GM04504 (cell line): ENCODE measurements at regions not wholly inside any gene's neighbourhood (a gene's known extent, or its start where the extent isn't known, plus 50 kb on each side); places are given as distances from the start of the nearest gene placed in this dataset.

Experiments used
- DNase-seq: peaks from one replicate; pipeline ENCODE4 v3.0.0-alpha.2; 2012; ENCODE audit warnings: low read depth

DNA sequence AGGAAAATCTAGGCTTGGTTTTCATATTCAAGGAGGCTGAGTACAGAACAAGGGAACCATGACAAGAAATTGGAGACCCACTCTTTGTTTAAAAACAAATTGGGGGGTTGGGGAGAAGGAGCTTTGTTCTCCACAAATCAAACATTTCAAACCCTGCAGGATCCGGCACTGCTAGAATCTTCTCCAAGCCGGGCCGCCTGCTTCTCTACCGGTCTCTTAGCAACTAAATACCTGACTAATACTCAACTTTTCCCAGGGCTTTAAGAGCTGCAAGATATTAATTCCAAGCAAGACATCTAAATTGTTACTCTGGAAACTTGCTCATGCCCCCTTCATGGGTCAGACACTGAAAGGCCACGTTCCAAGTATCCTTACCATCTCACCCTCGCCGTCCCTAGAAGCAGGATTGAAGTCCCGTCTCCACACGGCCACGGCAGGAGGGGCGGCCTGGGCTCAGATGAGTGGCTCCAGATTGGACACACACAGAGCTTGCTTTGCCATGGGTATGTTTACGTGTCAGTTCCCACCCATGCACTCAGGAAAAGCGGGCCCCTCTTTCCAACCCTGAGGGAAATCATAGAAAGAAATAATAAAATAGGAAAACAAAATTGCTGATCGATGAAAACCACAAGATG, 126.4 kb upstream of the CDH4 start:
- no peak for DNase-seq

DNA sequence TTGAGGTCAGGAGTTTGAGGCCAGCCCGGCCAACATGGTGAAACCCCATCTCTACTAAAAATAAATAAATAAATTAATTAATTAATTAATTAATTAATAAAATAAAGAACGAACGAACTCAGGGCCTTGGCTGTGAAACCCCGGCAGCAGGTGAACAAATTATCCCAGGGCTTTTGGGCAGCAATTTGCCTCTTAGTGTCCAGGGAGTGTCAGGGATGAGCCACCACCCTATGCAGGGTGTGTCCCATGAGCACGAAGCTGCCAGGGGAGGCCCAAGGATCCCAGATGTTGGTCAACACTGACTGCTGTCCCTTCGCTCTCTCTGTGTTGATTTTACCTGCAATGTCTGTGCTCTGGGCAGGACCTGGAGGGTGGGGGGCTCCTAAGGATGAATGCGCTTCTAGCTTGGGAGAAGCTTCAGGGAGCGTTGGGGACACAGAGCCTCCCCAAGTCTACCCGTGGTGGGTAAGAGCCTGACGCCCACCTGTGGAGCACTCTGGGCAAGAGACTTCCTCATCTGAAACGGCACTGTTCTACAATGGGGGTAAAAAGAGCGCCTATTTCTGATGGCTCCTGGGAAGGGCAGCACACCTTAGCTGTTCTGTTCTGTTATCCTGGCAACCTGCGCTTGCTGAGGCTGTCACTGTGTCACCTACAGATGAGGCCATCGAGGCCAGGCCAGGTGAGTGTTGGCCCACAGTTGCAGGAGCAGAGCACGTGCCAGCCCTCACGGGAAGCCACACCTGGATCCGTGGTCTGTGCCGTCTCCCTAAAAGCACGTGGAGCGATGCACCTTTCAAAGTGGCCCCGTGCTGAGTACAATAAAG, 125.5 kb upstream of the CDH4 start:
- no peak for DNase-seq

DNA sequence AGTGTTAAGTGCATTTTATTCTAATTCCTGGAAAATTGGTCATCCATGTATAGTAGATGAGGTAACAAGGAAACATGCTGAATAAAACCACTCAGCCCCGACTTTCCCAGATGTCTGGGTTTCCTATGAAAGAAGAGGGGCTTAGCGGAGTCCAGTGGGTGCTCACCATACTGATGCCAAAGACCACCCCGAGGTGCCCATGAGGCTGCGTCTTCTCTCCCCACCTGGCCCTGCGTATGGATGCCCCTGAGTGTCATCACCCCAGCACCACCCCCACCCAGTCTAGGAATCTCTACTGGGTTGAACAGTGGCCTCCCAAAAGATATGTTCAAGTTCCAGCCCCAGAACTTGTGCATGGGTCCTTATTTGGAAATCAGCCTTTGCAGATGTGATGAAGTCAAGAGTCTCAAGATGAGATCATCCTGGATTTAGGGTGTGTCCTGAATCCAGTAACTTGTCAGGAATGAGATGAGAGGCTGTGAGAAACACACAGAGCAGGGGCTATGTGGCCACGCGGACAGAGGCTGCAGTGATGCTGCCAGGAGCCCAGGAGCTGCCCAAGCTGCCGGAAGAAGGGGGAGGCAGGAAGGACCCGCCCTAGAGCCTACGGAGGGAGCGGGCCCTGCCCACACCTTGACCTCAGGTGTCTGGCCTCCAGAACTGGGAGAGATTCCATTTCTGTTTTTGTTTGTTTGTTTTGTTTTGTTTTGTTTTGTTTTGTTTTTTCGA, 124.6 kb upstream of the CDH4 start:
- peak; percentile 35 for DNase-seq

GRCh38 chr20:61128701-61129269, 123.3 kb upstream of the CDH4 start:
- no peak for DNase-seq

DNA sequence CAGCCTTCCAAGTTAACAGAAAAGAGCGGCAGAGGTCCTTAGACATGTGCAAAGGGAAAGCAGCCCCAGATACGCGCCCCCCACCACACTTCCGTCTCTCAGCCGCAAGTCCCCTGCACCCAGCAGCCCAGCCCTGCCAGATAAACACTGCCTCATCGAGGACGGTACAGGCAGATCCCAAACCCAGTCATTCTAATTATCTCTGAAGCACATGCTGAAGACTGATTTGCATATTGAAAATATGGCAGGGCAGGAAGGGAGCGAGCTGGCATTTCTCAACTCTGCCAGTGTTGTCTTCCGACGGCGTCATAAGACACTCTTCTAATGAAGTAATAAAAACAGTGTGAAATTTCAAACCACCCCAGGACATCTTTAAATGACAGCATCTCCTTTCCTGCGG, 122.8 kb upstream of the CDH4 start:
- DNase-seq: no peak

GRCh38 chr20:61130156-61130555, 121.9 kb upstream of the CDH4 start:
- DNase-seq: no peak

DNA sequence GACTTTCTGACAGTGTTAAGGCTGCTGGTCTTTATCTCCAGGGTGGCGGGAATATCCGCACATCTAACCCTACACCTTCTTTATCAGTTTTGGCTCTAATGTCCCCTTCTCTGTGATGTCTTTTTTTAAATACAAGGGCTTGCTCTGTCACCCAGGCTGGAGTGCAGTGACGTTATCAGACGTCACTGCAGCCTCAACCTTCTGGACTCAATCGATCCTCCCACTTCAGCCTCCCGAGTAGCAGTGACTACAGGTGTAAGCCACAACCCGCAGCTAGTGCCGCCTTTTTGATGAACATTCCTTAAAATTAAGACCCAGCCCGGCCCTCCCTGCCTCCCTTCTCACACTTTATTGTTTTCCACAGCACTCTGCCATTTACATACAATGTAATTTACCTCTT, 120.1 kb upstream of the CDH4 start:
- no peak for DNase-seq

GRCh38 chr20:61133611-61134010, 118.5 kb upstream of the CDH4 start:
- no peak for DNase-seq

- peak; percentile 4 for DNase-seq
Measured at GRCh38 chr20:61134296-61135030, 117.6 kb upstream of the CDH4 start.

DNA sequence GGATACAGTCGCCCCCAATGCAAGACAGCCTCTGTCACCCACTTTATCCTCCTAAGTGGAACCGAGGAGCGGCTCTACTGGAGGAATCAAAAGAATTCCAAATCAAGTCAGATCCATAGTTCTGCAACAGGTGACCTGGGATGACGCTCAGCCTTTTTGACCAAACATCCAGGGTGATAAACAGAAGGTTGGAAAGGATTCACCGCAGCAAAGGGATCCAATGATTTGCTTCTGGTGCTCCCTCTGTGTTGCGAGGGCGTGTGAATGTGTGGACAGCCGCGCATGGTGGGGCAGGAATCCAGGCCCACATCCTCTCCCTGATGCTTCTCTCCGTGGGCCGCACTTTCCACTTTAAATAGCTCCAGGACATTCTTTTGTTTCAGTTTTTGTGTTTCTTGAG, 116.8 kb upstream of the CDH4 start:
- no peak for DNase-seq

GRCh38 chr20:61135968-61136367, 116.1 kb upstream of the CDH4 start:
- DNase-seq: no peak

- no peak for DNase-seq
Measured at GRCh38 chr20:61138566-61138965, 113.5 kb upstream of the CDH4 start.

- no peak for DNase-seq
Measured at GRCh38 chr20:61139031-61139430, 113.0 kb upstream of the CDH4 start.

- no peak for DNase-seq
Measured at GRCh38 chr20:61140576-61140975, 111.5 kb upstream of the CDH4 start.

DNA sequence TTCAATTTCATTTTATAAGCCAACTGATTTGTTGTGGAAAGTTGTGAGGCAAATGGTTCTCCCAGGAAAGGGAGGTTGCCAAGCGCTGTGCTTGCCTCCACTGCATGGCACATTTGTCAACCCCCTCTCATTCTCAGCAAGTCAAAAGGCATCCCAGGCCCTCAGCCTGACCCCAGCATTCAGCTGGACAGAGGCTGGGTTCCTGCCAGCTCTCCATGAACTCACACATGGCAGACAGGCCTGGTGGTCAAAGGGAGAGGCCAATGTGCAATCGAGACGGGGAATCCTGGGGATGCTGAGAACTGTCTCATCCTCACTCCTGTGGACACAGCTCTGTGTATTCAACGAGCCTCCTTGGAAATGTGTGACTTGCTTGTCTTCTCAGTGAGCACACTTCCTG, 106.0 kb upstream of the CDH4 start:
- no peak for DNase-seq

GRCh38 chr20:61149636-61150035, 102.4 kb upstream of the CDH4 start:
- no peak for DNase-seq

DNA sequence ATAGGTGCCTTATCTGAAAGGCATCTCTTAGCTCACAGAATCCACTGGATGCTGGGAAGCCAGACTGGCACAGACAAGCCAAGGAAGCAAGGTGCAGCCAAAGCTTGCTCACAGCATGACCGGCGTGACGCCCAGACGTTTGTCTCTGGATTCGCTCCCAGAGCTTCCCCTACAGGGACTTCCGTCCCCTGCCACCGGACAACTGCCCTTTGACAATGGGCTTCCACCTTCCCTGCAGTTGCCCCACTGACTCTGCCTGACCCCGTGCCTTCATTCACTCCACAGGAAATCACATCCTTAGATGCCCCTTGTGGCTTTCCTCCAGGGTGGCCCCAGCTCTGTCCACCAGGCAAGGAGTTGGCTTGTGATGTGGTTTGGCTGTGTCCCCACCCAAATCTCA, 94.8 kb upstream of the CDH4 start:
- no peak for DNase-seq

DNA sequence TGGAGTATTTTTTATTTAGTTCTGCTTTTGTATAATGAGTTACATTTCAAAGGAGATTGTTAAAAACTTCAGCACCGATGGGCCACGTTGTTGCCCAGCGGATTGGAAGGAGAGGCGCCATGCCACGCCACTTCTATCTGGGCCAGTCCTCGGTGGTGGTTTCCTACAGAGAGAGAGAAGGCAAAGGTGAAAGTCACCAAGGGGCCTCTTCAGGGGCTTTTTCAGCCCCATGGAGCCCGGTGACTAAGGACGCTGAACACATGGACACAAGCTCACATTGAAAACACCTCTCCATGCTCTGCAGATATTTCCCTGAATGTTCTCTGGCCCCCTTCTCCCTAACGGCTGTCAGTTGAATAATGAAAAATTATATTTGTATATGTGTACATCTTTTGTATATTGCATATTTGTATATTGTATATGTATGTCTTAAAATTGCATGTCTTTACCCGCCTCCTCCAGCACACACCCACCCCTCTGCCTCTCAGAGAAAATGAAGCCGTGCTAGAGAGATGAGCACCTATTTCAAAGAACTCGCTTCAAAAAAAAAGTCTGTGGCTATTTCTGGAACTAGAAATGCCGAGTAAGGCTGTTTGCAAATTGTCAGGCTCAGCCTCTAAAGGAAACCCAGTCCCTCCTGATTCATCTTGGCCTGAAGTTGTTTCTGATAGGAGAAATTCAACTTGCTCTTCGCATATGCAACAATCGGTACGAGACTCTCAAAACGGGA, 91.9 kb upstream of the CDH4 start:
- DNase-seq: no peak

DNA sequence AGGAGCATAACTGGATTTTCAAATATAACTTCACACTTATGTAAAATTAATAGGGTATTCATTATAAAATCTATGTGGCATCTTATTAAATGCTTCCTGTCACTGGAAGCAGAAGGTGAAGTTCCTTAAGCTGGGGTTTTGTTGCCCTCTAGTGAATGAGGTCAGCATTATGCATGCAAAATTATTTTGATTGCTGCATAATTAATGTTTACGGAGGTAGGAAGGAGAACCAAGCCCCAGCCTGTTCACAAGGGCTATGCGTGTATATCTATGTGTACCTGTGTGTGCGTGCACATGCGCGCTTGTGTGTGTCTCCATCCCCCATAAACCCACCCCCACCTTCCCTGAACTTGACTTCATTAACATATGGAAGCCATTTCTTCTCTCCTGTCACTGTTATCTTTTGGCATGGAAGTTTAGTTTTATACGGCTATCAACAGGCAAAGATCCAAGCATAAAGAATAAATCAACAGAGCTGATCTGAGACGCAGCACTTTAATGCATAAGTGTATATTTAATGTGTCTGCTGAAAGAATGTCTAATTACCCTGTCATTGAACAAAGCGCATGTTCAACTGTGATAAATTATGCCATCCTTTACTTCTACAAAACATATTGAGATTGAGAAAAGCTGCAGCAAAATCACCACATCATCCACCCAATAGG, 90.2 kb upstream of the CDH4 start:
- DNase-seq: no peak

GRCh38 chr20:61162451-61162850, 89.6 kb upstream of the CDH4 start:
- no peak for DNase-seq

- no peak for DNase-seq
Measured at GRCh38 chr20:61163031-61163430, 89.0 kb upstream of the CDH4 start.
